H1 (cell line): ENCODE measurements at regions not wholly inside any gene's neighbourhood (a gene's known extent, or its start where the extent isn't known, plus 50 kb on each side); places are given as distances from the start of the nearest gene placed in this dataset.

ENCODE experiments used
- CTCF ChIA-PET: fragments of 300-600 bp; sonication (Branson Sonifier 250); formaldehyde crosslinking; loops from one replicate; lab custom pipeline; 2021; ENCODE audit not compliant: partially characterized antibody; lab: Charles Lee
- POLR2A ChIA-PET: fragments of 300-600 bp; sonication (Branson Sonifier 250); formaldehyde crosslinking; loops from one replicate; lab custom pipeline; 2021; ENCODE audit warnings: inconsistent platforms; ENCODE audit not compliant: partially characterized antibody; lab: Charles Lee
- DNase-seq, 2 experiments: peaks; one replicate each; pipeline versions ENCODE4 v3.0.0 to v3.0.0-alpha.2; 2010 to 2022; ENCODE audit warnings: low spot score in 2 of 2, low read depth in 1 of 2, mixed read lengths in 1 of 2
- FAIRE-seq: peaks from 2 replicates; lab custom pipeline; 2011; peaks lifted over from hg19 to GRCh38; lab: Jason Lieb, UNC
- H2AFZ ChIP-seq: 2 replicates; pipeline ENCODE4 v1.8.1; 2012; ENCODE audit warnings: low read length, inconsistent platforms
- H2AK5ac ChIP-seq: 2 replicates; pipeline ENCODE4 v1.6.1; 2013; ENCODE audit warnings: low read depth, low read length
- H2BK120ac ChIP-seq: replicated peaks from 2 replicates; pipeline ENCODE3; 2013; ENCODE audit warnings: low read depth, low read length, inconsistent platforms
- H2BK12ac ChIP-seq: 2 replicates; pipeline ENCODE4 v1.6.1; 2013; ENCODE audit warnings: low read depth, low read length
- H2BK15ac ChIP-seq: 2 replicates; pipeline ENCODE4 v1.6.1; 2013; ENCODE audit warnings: low read length
- H2BK20ac ChIP-seq: 2 replicates; pipeline ENCODE4 v1.6.1; 2013; ENCODE audit warnings: low read length
- H2BK5ac ChIP-seq: 2 replicates; pipeline ENCODE4 v1.6.1; 2013; ENCODE audit warnings: low read depth, low read length
- H3K14ac ChIP-seq: 2 replicates; pipeline ENCODE4 v1.6.1; 2013; ENCODE audit warnings: inconsistent platforms; ENCODE audit not compliant: insufficient read length
- H3K18ac ChIP-seq: 2 replicates; pipeline ENCODE4 v1.6.1; 2013; ENCODE audit warnings: low read length; ENCODE audit errors: extremely low read depth
- H3K23ac ChIP-seq: 2 replicates; pipeline ENCODE4 v1.6.1; 2013; ENCODE audit warnings: inconsistent platforms; ENCODE audit not compliant: insufficient read length
- H3K23me2 ChIP-seq: 2 replicates; pipeline ENCODE4 v1.6.1; 2013; ENCODE audit warnings: low read depth, low read length
- H3K27ac ChIP-seq: 2 replicates; pipeline ENCODE4 v1.6.1; 2011; ENCODE audit warnings: low read depth, low read length, inconsistent platforms
- H3K27me3 ChIP-seq, 4 experiments: replicated peaks in 1 of 4; 1 replicate in 1 of 4; 2 replicates in 3 of 4; pipeline versions ENCODE4 v1.6.1 to v1.8.1; 2011 to 2013; ENCODE audit warnings: low read length in 3 of 4, mild to moderate bottlenecking in 3 of 4, inconsistent platforms in 2 of 4, mixed read lengths in 2 of 4, moderate library complexity in 1 of 4; ENCODE audit not compliant: control insufficient read depth in 3 of 4, insufficient read depth in 3 of 4; ENCODE audit errors: extremely low read depth in 1 of 4
- H3K36me3 ChIP-seq, 4 experiments: 2 replicates each; pipeline versions ENCODE4 v1.6.1 to v1.8.1; 2011 to 2013; ENCODE audit warnings: mild to moderate bottlenecking in 4 of 4, low read length in 3 of 4, moderate library complexity in 2 of 4, control low read depth in 1 of 4, inconsistent platforms in 1 of 4; ENCODE audit not compliant: insufficient read depth in 4 of 4, control insufficient read depth in 2 of 4
- H3K4ac ChIP-seq: replicated peaks from 2 replicates; pipeline ENCODE3; 2013; ENCODE audit warnings: low read length, low read depth, mixed read lengths, inconsistent platforms; ENCODE audit not compliant: insufficient read length
- H3K4me1 ChIP-seq, 4 experiments: replicated peaks in 1 of 4; 1 replicate in 1 of 4; 2 replicates in 3 of 4; pipeline versions ENCODE4 v1.6.1 to v1.8.1; 2011 to 2013; ENCODE audit warnings: low read length in 3 of 4, inconsistent platforms in 2 of 4, mixed read lengths in 1 of 4; ENCODE audit not compliant: insufficient read depth in 4 of 4, control insufficient read depth in 3 of 4
- H3K4me2 ChIP-seq, 2 experiments: 2 replicates each; pipeline versions ENCODE4 v1.6.1 to v1.8.1; 2011 to 2013; ENCODE audit warnings: low read depth in 2 of 2, low read length in 2 of 2, control low read depth in 1 of 2, inconsistent platforms in 1 of 2, mild to moderate bottlenecking in 1 of 2; ENCODE audit not compliant: insufficient read depth in 1 of 2
- H3K4me3 ChIP-seq, 4 experiments: fragments of 200-600, 300-600 bp in 1 of 4; sonication (generic), shearing (Covaris generic), sonication (Bioruptor Twin) in 1 of 4; 2 replicates each; pipeline versions ENCODE4 v1.5.1 to v1.8.1; 2011 to 2016; ENCODE audit warnings: low read length in 4 of 4, low read depth in 3 of 4, control low read depth in 2 of 4, inconsistent platforms in 2 of 4, mild to moderate bottlenecking in 2 of 4, mixed read lengths in 1 of 4, moderate library complexity in 1 of 4; ENCODE audit not compliant: insufficient read depth in 2 of 4; ENCODE audit errors: extremely low read depth in 1 of 4
- H3K56ac ChIP-seq: replicated peaks from 2 replicates; pipeline ENCODE3; 2013; ENCODE audit warnings: low read depth, mild to moderate bottlenecking, mixed read lengths, low read length, inconsistent platforms; ENCODE audit not compliant: insufficient read length
- H3K79me1 ChIP-seq: 2 replicates; pipeline ENCODE4 v1.6.1; 2013; ENCODE audit warnings: low read depth, low read length, control low read depth
- H3K79me2 ChIP-seq, 2 experiments: 2 replicates each; pipeline versions ENCODE4 v1.6.1 to v1.8.1; 2012 to 2013; ENCODE audit warnings: low read length in 2 of 2, mild to moderate bottlenecking in 2 of 2, inconsistent platforms in 1 of 2; ENCODE audit not compliant: insufficient read depth in 2 of 2, control insufficient read depth in 1 of 2
- H3K9ac ChIP-seq, 4 experiments: replicated peaks in 1 of 4; 1 replicate in 1 of 4; 2 replicates in 3 of 4; pipeline versions ENCODE4 v1.6.1 to v1.8.1; 2011 to 2013; ENCODE audit warnings: low read depth in 3 of 4, low read length in 3 of 4, control low read depth in 2 of 4, mild to moderate bottlenecking in 2 of 4, moderate library complexity in 2 of 4, inconsistent platforms in 1 of 4; ENCODE audit errors: extremely low read depth in 1 of 4
- H3K9me3 ChIP-seq, 2 experiments: 2 replicates each; pipeline versions ENCODE4 v1.6.1 to v1.8.1; 2012 to 2013; ENCODE audit warnings: mild to moderate bottlenecking in 2 of 2, moderate library complexity in 2 of 2, control low read depth in 1 of 2, inconsistent platforms in 1 of 2, low read depth in 1 of 2, low read length in 1 of 2, mixed read lengths in 1 of 2; ENCODE audit not compliant: insufficient read depth in 2 of 2
- H4K20me1 ChIP-seq, 2 experiments: replicated peaks in 1 of 2; 2 replicates each; pipeline versions ENCODE3 to v1.8.1; 2011 to 2013; ENCODE audit warnings: inconsistent platforms in 2 of 2, low read length in 2 of 2, mild to moderate bottlenecking in 1 of 2; ENCODE audit not compliant: insufficient read depth in 2 of 2, control insufficient read depth in 1 of 2
- H4K5ac ChIP-seq: 2 replicates; pipeline ENCODE4 v1.6.1; 2013; ENCODE audit warnings: low read length, low read depth, mixed read lengths, inconsistent platforms; ENCODE audit not compliant: insufficient read length
- H4K8ac ChIP-seq: 2 replicates; pipeline ENCODE4 v1.8.0; 2013; ENCODE audit warnings: mild to moderate bottlenecking, moderate library complexity, low read length, inconsistent platforms; ENCODE audit not compliant: insufficient read depth; ENCODE audit errors: extremely low read depth
- H4K91ac ChIP-seq: replicated peaks from 2 replicates; pipeline ENCODE3; 2013; ENCODE audit warnings: low read length, mixed read lengths, inconsistent platforms; ENCODE audit not compliant: insufficient read length
- ATF2 ChIP-seq: IDR thresholded peaks from 2 replicates; pipeline ENCODE4 v1.6.1; 2012; ENCODE audit warnings: low read length, inconsistent platforms
- NRF1 ChIP-seq: IDR thresholded peaks from 2 replicates; pipeline ENCODE4 v1.6.1; 2011; ENCODE audit warnings: mild to moderate bottlenecking, low read depth, low read length, improper control_type of control experiment
- WGBS, 2 experiments: shearing (Covaris generic) in 1 of 2; methylation state at CpG; one replicate each; pipeline versions ENCODE4 v1.1.6 to v1.1.7; 2013 to 2015; ENCODE audit warnings: low lambda C conversion rate in 2 of 2, mixed read lengths in 2 of 2, inconsistent platforms in 1 of 2, low coverage in 1 of 2, missing lambda C conversion rate in 1 of 2; ENCODE audit not compliant: insufficient replicate concordance in 2 of 2, insufficient coverage in 1 of 2, insufficient read length in 1 of 2; ENCODE audit errors: extremely low coverage in 1 of 2, missing lambda C conversion rate in 1 of 2; 5-methylcytosine and 5-hydroxymethylcytosine counted together

DNA sequence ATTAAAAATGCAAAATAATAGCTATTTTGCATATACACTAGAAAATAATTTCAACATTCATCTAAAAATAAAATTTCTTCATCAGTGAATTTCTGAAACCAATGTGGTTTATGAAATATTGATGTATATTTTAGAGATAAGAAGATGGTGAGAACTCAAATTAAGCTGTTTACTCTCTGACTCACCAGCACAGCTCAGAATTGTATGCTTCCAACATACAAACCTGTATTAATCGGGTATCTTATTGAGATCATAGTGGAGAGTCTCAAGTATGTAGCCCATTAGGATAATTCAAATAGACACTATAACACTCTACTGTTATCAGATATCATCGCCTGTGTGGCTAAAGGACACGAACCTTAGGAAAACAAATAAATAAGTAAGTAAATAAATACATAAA is 899.5 kb upstream of the INTU start:
- no peak overlapping the region for H2BK15ac ChIP-seq
- no peak overlapping the region for H4K5ac ChIP-seq
- no peak overlapping the region for H2BK20ac ChIP-seq
- ChIA-PET POLR2A (no interaction called here), CTCF (no interaction called here)
- H3K18ac ChIP-seq, result no peak overlapping the region
- 58% methylated on average over 3 of the region's 3 CpGs; no CpG with 5 or more reads in 1 of the 2 experiments for WGBS, 2 experiments
- H3K27me3 ChIP-seq, result no peaks in the 10 kb centered on the region
- H3K79me2 ChIP-seq, result no peaks in the 10 kb centered on the region
- no peak overlapping the region for H2BK12ac ChIP-seq
- H3K56ac ChIP-seq, result no peak overlapping the region
- no peak overlapping the region for H2AK5ac ChIP-seq
- no peak for DNase-seq
- no peak overlapping the region for H3K27ac ChIP-seq
- H4K20me1 ChIP-seq, result no peaks in the 10 kb centered on the region
- H3K4ac ChIP-seq, result no peak overlapping the region
- H3K79me1 ChIP-seq, result no peaks in the 10 kb centered on the region
- no peak overlapping the region for H2AFZ ChIP-seq
- FAIRE-seq, result no peak
- no peak overlapping the region for H4K8ac ChIP-seq
- H3K4me1 ChIP-seq, result no peaks in the 10 kb centered on the region
- no peak overlapping the region for H2BK5ac ChIP-seq
- no peak overlapping the region for H3K9ac ChIP-seq
- no peak overlapping the region for H2BK120ac ChIP-seq
- H3K14ac ChIP-seq, result no peak overlapping the region
- no peaks in the 10 kb centered on the region for H3K9me3 ChIP-seq
- no peak overlapping the region for H4K91ac ChIP-seq
- no peaks in the 10 kb centered on the region for H3K36me3 ChIP-seq
- no peak overlapping the region for H3K4me3 ChIP-seq
- TF ChIP-seq NRF1 (no peak), ATF2 (no peak)
- H3K4me2 ChIP-seq, result no peak overlapping the region
- no peak overlapping the region for H3K23ac ChIP-seq
- no peaks in the 10 kb centered on the region for H3K23me2 ChIP-seq
